WTC11 (cell line): ENCODE measurements at regions not wholly inside any gene's neighbourhood (a gene's known extent, or its start where the extent isn't known, plus 50 kb on each side); places are given as distances from the start of the nearest gene placed in this dataset.

ENCODE experiments used
- ATF3 ChIP-seq: sonication (generic); formaldehyde crosslinking; conservative IDR thresholded peaks from 2 replicates; pipeline ENCODE4 v1.8.1; 2022; ENCODE audit warnings: mild to moderate bottlenecking, missing genetic modification reagents
- CREM ChIP-seq: sonication (generic); formaldehyde crosslinking; IDR thresholded peaks from 2 replicates; pipeline ENCODE4 v1.8.1; 2022; ENCODE audit warnings: mild to moderate bottlenecking, missing genetic modification reagents, moderate library complexity
- CTCF ChIP-seq: fragments of 200-600 bp; IDR thresholded peaks from 2 replicates; pipeline ENCODE4 v1.8.0; 2022; ENCODE audit warnings: antibody characterized with exemption
- ESRRA ChIP-seq: sonication (generic); formaldehyde crosslinking; IDR thresholded peaks from 2 replicates; pipeline ENCODE4 v1.8.1; 2022; ENCODE audit warnings: mild to moderate bottlenecking, missing genetic modification reagents, borderline replicate concordance
- GRHL2 ChIP-seq: fragments of 250-450 bp; sonication (Bioruptor Pico); IDR thresholded peaks from 2 replicates; pipeline ENCODE4 v1.8.0; 2022; ENCODE audit warnings: mild to moderate bottlenecking, moderate library complexity; ENCODE audit not compliant: insufficient replicate concordance, severe bottlenecking
- NFE2L1 ChIP-seq: sonication (generic); formaldehyde crosslinking; IDR thresholded peaks from 2 replicates; pipeline ENCODE4 v1.8.1; 2023; ENCODE audit warnings: missing genetic modification reagents
- NR3C1 ChIP-seq: sonication (generic); formaldehyde crosslinking; conservative IDR thresholded peaks from 2 replicates; pipeline ENCODE4 v1.8.1; 2023; ENCODE audit warnings: low read depth, mild to moderate bottlenecking, missing genetic modification reagents
- TEAD4 ChIP-seq: sonication (generic); formaldehyde crosslinking; IDR thresholded peaks from 2 replicates; pipeline ENCODE4 v1.8.0; 2022; ENCODE audit warnings: mild to moderate bottlenecking, missing genetic modification reagents
- ZNF232 ChIP-seq: sonication (generic); formaldehyde crosslinking; IDR thresholded peaks from 2 replicates; pipeline ENCODE4 v1.8.0; 2022; ENCODE audit warnings: mild to moderate bottlenecking, missing genetic modification reagents
- ZNF512 ChIP-seq: sonication (generic); formaldehyde crosslinking; IDR thresholded peaks from 2 replicates; pipeline ENCODE4 v1.8.1; 2022; ENCODE audit warnings: missing genetic modification reagents, borderline replicate concordance
- TF ChIP-seq, protein P1 (sequence below): sonication (generic); formaldehyde crosslinking; IDR thresholded peaks from 2 replicates; pipeline ENCODE4 v1.8.1; 2023; ENCODE audit warnings: mild to moderate bottlenecking, missing genetic modification reagents
- TF ChIP-seq, protein P2 (sequence below): sonication (generic); formaldehyde crosslinking; IDR thresholded peaks from 2 replicates; pipeline ENCODE4 v1.8.0; 2022; ENCODE audit warnings: mild to moderate bottlenecking, missing genetic modification reagents
- TF ChIP-seq, protein P3 (sequence below): sonication (generic); formaldehyde crosslinking; IDR thresholded peaks from 2 replicates; pipeline ENCODE4 v1.8.1; 2022; ENCODE audit warnings: low read depth, missing genetic modification reagents, borderline replicate concordance

GRCh38 chr14:45705940-45706534 is 453.0 kb upstream of the MIS18BP1 start:
- TF ChIP-seq CTCF (no peak), ESRRA (CRISPR knock-in tag) (no peak), CREM (CRISPR knock-in tag) (no peak), GRHL2 (no peak), NFE2L1 (CRISPR knock-in tag) (no peak), NR3C1 (CRISPR knock-in tag) (no peak), ZNF232 (CRISPR knock-in tag) (no peak), ATF3 (no peak), TEAD4 (no peak), ZNF512 (CRISPR knock-in tag) (no peak)
- TF ChIP-seq, protein P1, sequence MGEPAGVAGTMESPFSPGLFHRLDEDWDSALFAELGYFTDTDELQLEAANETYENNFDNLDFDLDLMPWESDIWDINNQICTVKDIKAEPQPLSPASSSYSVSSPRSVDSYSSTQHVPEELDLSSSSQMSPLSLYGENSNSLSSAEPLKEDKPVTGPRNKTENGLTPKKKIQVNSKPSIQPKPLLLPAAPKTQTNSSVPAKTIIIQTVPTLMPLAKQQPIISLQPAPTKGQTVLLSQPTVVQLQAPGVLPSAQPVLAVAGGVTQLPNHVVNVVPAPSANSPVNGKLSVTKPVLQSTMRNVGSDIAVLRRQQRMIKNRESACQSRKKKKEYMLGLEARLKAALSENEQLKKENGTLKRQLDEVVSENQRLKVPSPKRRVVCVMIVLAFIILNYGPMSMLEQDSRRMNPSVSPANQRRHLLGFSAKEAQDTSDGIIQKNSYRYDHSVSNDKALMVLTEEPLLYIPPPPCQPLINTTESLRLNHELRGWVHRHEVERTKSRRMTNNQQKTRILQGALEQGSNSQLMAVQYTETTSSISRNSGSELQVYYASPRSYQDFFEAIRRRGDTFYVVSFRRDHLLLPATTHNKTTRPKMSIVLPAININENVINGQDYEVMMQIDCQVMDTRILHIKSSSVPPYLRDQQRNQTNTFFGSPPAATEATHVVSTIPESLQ (CRISPR knock-in tag), result no peak
- TF ChIP-seq, protein P2, sequence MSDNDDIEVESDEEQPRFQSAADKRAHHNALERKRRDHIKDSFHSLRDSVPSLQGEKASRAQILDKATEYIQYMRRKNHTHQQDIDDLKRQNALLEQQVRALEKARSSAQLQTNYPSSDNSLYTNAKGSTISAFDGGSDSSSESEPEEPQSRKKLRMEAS (CRISPR knock-in tag), result no peak
- TF ChIP-seq, protein P3, sequence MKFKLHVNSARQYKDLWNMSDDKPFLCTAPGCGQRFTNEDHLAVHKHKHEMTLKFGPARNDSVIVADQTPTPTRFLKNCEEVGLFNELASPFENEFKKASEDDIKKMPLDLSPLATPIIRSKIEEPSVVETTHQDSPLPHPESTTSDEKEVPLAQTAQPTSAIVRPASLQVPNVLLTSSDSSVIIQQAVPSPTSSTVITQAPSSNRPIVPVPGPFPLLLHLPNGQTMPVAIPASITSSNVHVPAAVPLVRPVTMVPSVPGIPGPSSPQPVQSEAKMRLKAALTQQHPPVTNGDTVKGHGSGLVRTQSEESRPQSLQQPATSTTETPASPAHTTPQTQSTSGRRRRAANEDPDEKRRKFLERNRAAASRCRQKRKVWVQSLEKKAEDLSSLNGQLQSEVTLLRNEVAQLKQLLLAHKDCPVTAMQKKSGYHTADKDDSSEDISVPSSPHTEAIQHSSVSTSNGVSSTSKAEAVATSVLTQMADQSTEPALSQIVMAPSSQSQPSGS (CRISPR knock-in tag), result no peak
